ENCODE measurements at regions not wholly inside any gene's neighbourhood (a gene's known extent, or its start where the extent isn't known, plus 50 kb on each side); places are given as distances from the start of the nearest gene placed in this dataset.
A peak's percentile ranks its signal among the peaks of the same experiment; 100 is the strongest.

- DNase-seq (ENCODE audit: low read depth): no peak
- in situ Hi-C loops (cut with HindIII; ENCODE audit: low pct_unique_long_range_greater_than_20kb, low sequenced_read_pairs): no loop called here
Observed at GRCh38 chr16:52256310-52257078, 290.4 kb downstream of the TOX3 start.

DNA sequence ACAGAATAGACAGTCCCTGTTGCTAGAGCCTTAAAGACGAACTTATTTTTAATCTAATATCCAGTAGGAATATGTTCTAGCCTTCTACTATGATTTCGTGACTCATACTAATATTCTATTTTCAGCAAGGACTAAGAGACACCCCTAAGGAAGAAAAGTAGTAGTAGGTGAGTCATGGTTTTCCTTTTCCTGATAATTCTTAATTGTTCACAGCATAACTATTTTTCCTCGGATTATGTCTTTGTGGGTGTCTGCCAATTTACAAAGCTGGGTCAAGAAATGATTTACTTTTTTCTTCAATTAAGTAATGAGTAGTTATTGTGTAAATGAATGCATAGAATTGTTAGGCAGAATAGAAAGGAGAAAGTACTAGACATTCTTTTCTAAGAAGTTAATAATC is 292.2 kb downstream of the TOX3 start:
- DNase-seq (ENCODE audit: low read depth): no peak
- in situ Hi-C loops (cut with HindIII; ENCODE audit: low pct_unique_long_range_greater_than_20kb, low sequenced_read_pairs): no loop called here

DNA sequence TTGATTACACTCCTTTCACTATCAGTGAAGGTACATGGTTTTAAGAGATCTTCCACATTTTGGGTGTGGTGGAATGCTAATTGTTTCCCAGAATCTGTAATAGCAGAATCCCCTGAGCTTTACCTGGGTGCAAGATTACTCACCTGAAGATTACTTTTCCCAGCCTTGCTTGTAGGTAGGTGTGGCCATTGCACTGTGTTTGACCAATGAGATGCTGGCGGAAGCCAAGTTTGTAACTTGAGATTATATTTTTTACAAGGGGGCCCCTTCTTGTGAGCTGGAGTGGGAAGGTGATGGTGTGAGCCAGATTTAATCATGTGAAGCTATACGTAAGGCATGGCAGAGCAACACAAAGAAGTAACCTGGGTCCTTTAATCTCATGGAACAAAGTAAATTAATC is 294.3 kb downstream of the TOX3 start:
- in situ Hi-C loops (cut with HindIII; ENCODE audit: low pct_unique_long_range_greater_than_20kb, low sequenced_read_pairs): no loop called here

GRCh38 chr16:52251495-52251894 is 295.4 kb downstream of the TOX3 start:
- no peak for DNase-seq (ENCODE audit: low read depth)
- in situ Hi-C loops (cut with HindIII; ENCODE audit: low pct_unique_long_range_greater_than_20kb, low sequenced_read_pairs): no loop called here

More for the DNA sequence above, 294.3 kb downstream of the TOX3 start:
- no peak for DNase-seq (ENCODE audit: low read depth)

DNA sequence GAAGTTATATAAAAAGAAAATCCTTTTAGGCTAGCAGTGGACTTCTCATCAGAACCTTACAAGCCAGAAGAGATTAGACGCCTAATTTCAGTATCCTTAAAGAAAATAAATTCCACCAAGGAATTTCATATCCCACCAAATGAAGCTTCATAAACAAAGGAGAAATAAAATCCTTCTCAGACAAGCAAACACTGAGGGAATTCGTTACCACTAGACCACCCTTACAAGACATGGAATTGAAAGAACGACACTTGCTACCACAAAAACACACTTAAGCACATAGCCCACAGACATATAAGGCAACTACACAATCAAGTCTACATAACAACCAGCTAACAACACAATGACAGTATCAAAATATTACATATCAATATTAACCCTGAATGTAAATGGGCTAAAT is 299.2 kb downstream of the TOX3 start:
- in situ Hi-C loops (cut with HindIII; ENCODE audit: low pct_unique_long_range_greater_than_20kb, low sequenced_read_pairs): no loop called here
- DNase-seq (ENCODE audit: low read depth): no peak

DNA sequence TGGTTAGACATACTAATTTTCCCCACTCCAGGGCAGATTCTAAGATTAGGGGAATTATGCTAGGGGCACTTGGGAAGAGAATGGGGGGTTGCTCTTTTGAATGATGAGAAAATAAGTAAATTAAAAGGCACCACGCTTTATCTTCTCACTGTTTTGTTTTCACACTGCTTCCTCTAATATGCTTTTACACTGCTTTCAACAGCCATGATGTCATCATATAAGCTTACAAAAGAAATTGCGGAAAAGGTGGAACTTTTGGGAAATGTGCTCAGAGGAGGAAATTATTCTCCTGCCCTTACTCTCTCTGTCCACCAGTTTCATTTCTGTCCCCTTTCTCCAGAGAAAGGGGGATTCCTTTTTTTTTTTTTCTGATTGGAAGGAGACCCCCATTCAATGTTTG is 308.2 kb downstream of the TOX3 start:
- in situ Hi-C loops (cut with HindIII; ENCODE audit: low pct_unique_long_range_greater_than_20kb, low sequenced_read_pairs): no loop called here
- DNase-seq (ENCODE audit: low read depth): no peak

DNA sequence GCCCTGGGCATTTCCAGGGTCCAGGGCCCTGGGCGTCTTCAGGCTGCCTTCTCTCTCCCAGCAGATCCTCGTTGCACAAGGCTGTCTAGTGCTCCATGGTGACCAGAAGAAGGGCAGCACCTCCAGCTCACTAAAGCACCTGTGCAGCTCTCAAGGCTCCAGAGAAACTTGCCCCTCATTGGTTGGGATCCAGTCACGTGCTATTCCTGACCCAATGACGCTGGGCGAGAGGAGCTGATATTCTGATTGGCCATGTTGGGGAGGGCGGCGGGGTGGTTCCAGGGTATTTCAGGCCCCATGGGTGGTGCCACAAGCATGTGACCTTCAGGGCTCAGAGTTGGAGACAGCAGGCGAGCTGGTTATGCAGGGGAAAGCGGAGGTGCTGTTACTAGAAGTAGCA is 309.1 kb downstream of the TOX3 start:
- in situ Hi-C loops (cut with HindIII; ENCODE audit: low pct_unique_long_range_greater_than_20kb, low sequenced_read_pairs): no loop called here
- DNase-seq (ENCODE audit: low read depth): no peak

DNA sequence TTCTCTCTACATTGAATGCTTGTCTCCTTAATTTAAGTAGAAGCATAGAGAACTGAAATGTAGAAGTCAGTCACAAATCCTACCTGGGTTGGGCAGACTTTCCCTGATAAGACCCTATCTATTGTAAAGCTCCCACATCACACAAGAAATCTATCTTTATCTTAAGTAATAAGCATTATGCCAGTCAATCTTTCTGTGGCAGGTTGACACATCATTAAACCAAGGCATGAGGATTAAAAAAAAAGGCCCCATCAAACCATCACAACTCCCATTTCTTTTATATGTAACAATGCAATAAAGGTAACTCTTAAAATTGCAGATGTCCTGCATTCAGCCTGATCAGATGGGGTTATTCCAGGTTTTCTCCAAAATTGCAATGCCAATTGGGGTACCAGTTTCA is 311.8 kb downstream of the TOX3 start:
- no peak for DNase-seq (ENCODE audit: low read depth)
- in situ Hi-C loops (cut with HindIII; ENCODE audit: low pct_unique_long_range_greater_than_20kb, low sequenced_read_pairs): no loop called here

GRCh38 chr16:52234626-52235025 is 312.3 kb downstream of the TOX3 start:
- in situ Hi-C loops (cut with HindIII; ENCODE audit: low pct_unique_long_range_greater_than_20kb, low sequenced_read_pairs): no loop called here
- DNase-seq (ENCODE audit: low read depth): no peak

GRCh38 chr16:52229471-52229870 is 317.5 kb downstream of the TOX3 start:
- DNase-seq (ENCODE audit: low read depth): no peak
- in situ Hi-C loops (cut with HindIII; ENCODE audit: low pct_unique_long_range_greater_than_20kb, low sequenced_read_pairs): no loop called here

GRCh38 chr16:52227851-52228250 is 319.1 kb downstream of the TOX3 start:
- DNase-seq (ENCODE audit: low read depth): no peak
- in situ Hi-C loops (cut with HindIII; ENCODE audit: low pct_unique_long_range_greater_than_20kb, low sequenced_read_pairs): no loop called here

DNA sequence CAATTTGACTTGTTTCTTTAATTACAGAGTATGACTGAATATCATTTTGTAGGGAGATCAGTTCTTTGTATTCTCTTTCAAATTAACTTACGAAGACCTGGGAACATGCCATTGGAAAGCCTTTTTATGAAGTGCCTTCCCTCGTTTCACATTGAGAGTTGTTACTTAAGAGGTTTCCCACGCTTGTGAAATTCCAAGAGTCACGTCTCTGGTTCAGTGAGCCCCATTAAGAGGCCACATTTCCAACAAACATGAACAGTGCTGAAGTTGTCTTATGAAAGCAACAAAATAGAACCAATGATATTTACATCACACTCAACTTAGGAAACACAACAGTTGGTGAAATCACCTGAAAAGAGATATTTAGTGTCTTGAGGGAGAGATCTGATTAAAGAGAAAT is 334.1 kb downstream of the TOX3 start:
- in situ Hi-C loops (cut with HindIII; ENCODE audit: low pct_unique_long_range_greater_than_20kb, low sequenced_read_pairs): no loop called here
- DNase-seq (ENCODE audit: low read depth): no peak

GRCh38 chr16:52209227-52209626 is 337.7 kb downstream of the TOX3 start:
- DNase-seq (ENCODE audit: low read depth): no peak
- in situ Hi-C loops (cut with HindIII; ENCODE audit: low pct_unique_long_range_greater_than_20kb, low sequenced_read_pairs): no loop called here

- DNase-seq (ENCODE audit: low read depth): no peak
- in situ Hi-C loops (cut with HindIII; ENCODE audit: low pct_unique_long_range_greater_than_20kb, low sequenced_read_pairs): no loop called here
Observed at GRCh38 chr16:52203096-52203495, 343.8 kb downstream of the TOX3 start.

GRCh38 chr16:52193441-52193840 is 353.5 kb downstream of the TOX3 start:
- in situ Hi-C loops (cut with HindIII; ENCODE audit: low pct_unique_long_range_greater_than_20kb, low sequenced_read_pairs): no loop called here
- DNase-seq (ENCODE audit: low read depth): no peak

GRCh38 chr16:52191531-52192134 is 355.3 kb downstream of the TOX3 start:
- peak; percentile 39 for DNase-seq (ENCODE audit: low read depth)
- in situ Hi-C loops (cut with HindIII; ENCODE audit: low pct_unique_long_range_greater_than_20kb, low sequenced_read_pairs): no loop called here

GRCh38 chr16:52184336-52184735 is 362.6 kb downstream of the TOX3 start:
- DNase-seq (ENCODE audit: low read depth): no peak
- in situ Hi-C loops (cut with HindIII; ENCODE audit: low pct_unique_long_range_greater_than_20kb, low sequenced_read_pairs): no loop called here

GRCh38 chr16:52182840-52183239 is 364.1 kb downstream of the TOX3 start:
- in situ Hi-C loops (cut with HindIII; ENCODE audit: low pct_unique_long_range_greater_than_20kb, low sequenced_read_pairs): no loop called here
- DNase-seq (ENCODE audit: low read depth): no peak

DNA sequence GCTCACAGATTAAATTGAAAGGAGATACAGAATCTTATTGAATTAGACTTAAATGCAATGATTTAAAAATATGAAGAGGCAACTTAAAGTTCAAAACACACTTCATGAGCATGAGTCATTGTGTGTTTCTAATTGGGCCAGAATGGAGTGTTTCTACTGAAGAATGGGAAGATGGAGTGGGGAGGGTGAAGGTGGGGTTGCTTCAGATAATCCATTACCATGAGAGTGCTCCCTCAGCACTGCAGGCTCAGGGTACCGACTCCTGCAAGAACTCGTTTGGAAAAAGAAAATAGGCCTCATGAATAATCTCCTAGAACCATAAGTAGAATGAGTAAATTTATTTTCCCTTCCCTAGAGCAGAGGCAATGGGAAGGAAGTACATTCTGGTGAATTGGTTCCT is 372.8 kb downstream of the TOX3 start:
- in situ Hi-C loops (cut with HindIII; ENCODE audit: low pct_unique_long_range_greater_than_20kb, low sequenced_read_pairs): no loop called here

DNA sequence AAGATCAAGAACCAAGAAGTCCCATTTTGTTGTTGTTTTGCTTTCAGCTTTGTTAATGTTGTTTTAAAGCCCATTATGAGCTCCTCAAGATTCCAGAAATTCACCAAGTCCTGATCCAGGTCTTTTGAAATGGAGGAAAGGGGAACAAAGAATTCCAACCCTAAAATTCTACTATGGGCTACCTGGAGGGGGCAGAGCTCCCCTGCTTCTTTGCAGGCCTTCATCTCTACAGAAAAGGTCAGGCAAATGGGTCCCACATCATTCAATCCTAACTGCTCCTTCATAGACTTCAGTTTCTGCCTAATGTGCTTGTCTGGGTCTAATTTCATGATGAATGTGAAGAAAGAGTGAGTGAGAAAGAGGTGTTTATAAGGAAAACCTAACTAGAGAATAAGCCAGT is 375.5 kb downstream of the TOX3 start:
- DNase-seq (ENCODE audit: low read depth): no peak
- in situ Hi-C loops (cut with HindIII; ENCODE audit: low pct_unique_long_range_greater_than_20kb, low sequenced_read_pairs): no loop called here

More for the DNA sequence above, 372.8 kb downstream of the TOX3 start:
- no peak for DNase-seq (ENCODE audit: low read depth)
